AG09319 (cell line): ENCODE measurements at regions not wholly inside any gene's neighbourhood (a gene's known extent, or its start where the extent isn't known, plus 50 kb on each side); places are given as distances from the start of the nearest gene placed in this dataset.

ENCODE experiments used
- DNase-seq: peaks from one replicate; pipeline ENCODE4 v3.0.0-alpha.2; 2010; ENCODE audit warnings: low read depth; ENCODE audit errors: extremely low read depth
- TF ChIP-seq, protein P1 (sequence below): IDR thresholded peaks from 2 replicates; pipeline ENCODE4 v1.5.1; 2011; ENCODE audit warnings: low read depth, mild to moderate bottlenecking, inconsistent platforms, low read length, moderate library complexity

- TF ChIP-seq, protein P1, sequence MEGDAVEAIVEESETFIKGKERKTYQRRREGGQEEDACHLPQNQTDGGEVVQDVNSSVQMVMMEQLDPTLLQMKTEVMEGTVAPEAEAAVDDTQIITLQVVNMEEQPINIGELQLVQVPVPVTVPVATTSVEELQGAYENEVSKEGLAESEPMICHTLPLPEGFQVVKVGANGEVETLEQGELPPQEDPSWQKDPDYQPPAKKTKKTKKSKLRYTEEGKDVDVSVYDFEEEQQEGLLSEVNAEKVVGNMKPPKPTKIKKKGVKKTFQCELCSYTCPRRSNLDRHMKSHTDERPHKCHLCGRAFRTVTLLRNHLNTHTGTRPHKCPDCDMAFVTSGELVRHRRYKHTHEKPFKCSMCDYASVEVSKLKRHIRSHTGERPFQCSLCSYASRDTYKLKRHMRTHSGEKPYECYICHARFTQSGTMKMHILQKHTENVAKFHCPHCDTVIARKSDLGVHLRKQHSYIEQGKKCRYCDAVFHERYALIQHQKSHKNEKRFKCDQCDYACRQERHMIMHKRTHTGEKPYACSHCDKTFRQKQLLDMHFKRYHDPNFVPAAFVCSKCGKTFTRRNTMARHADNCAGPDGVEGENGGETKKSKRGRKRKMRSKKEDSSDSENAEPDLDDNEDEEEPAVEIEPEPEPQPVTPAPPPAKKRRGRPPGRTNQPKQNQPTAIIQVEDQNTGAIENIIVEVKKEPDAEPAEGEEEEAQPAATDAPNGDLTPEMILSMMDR = no peak
- DNase-seq = no peak
Observed at GRCh38 chr12:93134175-93134890, 205.2 kb upstream of the EEA1 start.

DNA sequence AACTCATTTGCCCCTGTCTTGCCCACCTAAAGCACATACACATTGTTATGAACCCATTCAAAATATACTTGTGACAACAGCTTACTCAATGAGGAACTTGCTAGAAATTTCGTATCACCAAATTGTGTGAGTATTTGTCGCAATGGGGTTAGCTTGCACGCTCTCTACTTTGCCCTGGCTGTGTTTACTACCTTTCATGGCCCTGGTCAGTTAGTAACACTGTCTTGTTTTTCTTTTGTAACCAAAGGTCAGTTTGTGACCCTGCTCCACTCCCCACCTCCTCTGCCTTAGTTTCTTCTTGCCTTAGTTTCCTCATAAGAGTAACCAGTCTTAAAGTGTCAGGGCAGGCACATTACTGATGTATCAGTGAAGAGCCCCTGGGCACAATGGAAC is 205.8 kb upstream of the EEA1 start:
- TF ChIP-seq, protein P1 = no peak
- DNase-seq = no peak

DNA sequence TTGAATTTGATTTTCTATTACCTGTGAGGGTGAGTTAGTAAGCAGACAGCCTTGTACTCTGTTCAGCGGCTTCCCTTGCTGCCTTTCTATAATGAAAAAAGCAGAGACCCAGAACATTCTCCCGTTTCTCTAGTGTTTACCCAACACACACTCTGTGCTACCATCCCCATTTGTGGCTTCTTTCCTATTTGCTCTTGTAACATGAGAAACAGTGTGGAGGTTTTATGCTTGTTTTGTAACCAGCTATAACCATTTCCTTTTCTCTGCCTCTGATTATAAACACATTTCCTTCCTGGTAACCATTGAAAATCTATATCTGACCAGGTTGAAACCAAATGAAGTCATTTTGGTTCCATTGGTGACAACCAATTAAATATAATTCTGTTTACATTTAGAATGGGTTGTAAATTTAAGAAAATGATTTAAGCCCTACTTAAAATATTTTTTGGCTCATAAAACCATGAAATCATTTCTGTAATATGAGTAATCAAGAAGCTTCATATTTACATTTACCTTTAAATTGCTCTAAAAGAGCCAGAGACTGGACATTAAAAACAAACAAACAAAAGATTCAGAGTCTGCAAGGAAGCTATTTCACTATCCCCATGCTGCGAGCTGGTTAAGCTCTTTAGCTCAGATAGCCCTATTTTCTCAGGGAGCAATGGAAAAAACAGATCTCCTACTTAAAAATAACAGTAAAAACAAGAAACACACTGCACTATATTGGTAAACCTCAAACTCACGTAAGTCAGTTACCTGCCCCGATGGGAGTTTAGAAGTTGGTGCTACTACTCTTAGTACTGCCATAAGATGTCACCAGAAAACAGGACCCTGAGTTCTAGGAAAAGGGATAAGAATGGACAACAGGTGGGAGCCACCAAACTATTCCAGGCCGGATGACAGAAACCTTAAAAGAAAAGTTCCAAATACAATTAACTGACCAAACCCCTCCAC is 206.5 kb upstream of the EEA1 start:
- DNase-seq = peak; percentile 44

GRCh38 chr12:93136253-93137055 is 207.4 kb upstream of the EEA1 start:
- TF ChIP-seq, protein P1 = no peak
- no peak for DNase-seq

More for the DNA sequence above, 206.5 kb upstream of the EEA1 start:
- TF ChIP-seq, protein P1 = no peak

DNA sequence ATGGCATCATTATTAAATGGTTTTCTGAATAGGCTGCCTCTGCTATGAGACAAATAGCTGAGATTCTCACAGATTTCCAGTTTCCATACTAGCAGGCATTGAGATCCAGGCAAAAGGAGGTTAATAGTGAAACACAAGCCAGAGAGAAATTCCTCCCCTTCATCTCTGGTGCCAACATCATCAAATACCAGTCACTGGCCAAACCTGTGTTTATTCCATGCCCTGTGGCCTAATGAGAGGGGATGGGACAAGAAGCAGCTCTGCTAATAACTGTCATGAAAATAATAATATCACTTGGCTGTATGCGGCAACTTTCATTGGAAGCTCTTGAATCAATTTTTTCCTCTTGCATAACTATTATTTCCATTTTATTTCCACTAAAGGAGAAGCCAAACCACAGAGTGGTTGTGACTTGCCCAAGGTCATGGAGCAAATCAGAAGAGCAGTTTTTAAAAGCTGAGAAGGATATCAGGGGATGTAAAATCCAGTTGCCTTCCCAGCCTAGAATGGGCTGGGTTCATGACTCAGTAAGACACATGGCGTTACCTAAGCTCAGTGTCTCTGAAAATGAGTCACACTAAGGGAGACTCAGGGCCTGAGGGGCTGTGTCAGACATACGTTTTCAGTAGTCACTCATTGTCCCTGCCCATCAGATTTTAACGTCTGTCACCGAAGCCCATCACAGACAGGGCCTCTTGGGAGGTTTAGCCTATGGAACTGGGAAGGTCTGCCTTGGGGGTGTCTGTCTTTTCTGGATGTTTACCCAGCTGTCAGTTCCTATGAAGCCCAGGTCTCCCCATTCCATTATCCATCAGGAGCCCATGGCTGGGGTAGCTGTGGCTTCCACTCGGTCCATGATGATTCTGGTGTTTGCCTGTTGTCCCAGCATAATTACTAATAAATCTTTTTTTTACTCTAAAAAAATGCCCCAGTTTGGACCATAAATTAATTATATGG is 208.8 kb upstream of the EEA1 start:
- TF ChIP-seq, protein P1 = no peak
- peak; percentile 70 for DNase-seq

- TF ChIP-seq, protein P1 = no peak
- DNase-seq = no peak
Observed at GRCh38 chr12:93139028-93139665, 210.1 kb upstream of the EEA1 start.
